NCI-H2107 treated with DMSO at 0.1 percent for 48 hours (cell line): ENCODE measurements at regions not wholly inside any gene's neighbourhood (a gene's known extent, or its start where the extent isn't known, plus 50 kb on each side); places are given as distances from the start of the nearest gene placed in this dataset.
"Not testable (repeated sequence)": the region's sequence is repeated elsewhere in the genome, so short reads cannot be mapped to it uniquely, and the experiment has no call there.

Experiments
- DNase-seq: peaks from one replicate; lab custom pipeline; 2025; ENCODE audit not compliant: unreplicated experiment; lab: John Stamatoyannopoulos, UW

DNA sequence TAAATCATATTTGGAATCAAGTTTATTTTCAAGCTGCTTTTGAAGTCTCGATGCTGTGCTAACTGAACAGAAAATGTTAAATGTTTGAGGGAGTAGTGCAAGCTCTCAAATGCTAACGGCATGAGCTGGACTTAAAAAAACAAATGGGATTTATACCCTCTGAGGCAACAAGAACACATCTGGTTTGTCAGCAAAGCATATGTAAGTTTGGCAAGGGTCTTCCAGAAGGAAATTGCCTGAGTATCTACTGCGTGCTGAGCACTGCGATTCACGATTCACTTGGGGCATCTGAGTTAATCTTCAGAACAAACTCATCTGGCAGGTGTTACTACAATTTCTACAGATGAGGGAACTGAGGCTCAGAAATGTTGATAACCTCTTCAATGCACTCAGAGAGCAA lies 98.4 kb upstream of the C9orf72 start:
- DNase-seq, result no peak

DNA sequence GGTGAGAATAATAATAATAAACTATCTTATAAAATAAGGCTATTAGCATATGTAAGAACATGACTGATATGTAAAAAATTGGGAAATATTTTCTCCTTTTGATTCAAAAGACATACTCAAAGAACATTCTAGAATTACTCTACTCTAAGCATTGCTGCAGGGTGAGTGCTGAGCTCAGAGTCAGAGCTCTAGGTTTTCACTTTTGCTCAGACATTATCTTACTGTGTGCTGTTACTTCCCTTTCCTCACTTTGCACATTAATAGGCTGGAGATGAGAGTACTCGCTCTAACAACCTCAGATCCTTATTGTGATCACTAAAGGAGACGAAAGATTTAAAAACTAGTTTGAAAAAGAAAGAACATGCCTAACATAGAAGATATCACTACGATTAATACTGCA lies 99.4 kb upstream of the C9orf72 start:
- no peak for DNase-seq

DNA sequence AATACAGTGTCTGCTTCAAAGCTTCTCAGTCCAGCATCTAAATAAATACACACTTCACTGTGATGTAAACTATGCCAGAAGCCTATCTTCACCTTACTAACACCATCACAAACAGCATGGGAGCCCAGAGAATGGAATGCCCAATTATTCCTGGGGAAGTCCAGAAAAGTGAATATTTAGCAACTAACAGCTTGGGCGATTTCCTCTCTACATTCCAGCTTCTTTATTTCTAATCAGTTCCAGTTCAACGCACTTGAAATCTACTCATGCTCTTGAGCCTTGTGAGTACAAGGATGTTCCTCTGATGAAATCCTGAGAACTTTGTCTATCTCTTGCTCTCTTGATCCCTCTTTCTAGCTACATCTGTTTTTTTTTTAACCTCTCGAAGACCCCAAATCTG lies 100.4 kb upstream of the C9orf72 start:
- DNase-seq, result no peak

DNA sequence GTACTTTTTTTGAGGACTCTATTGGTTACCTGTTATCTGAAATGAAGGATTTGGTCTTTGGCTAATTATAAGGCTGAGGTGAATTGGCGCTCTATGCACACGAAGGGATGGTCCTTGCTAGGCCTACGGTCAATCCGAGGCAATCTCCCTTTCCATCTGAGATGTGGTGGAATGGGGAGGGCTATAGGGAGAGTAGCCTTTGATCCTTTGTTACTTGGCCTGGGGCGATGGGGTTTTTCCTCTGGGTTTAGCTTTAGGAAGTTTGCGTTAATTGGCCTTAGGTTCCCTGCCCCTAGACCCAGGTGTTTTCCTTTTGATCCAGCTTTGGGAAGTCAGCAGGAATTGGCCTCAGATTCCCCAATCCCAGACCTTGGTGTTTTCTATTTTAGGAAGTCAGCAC lies 102.1 kb upstream of the C9orf72 start:
- no peak for DNase-seq

DNA sequence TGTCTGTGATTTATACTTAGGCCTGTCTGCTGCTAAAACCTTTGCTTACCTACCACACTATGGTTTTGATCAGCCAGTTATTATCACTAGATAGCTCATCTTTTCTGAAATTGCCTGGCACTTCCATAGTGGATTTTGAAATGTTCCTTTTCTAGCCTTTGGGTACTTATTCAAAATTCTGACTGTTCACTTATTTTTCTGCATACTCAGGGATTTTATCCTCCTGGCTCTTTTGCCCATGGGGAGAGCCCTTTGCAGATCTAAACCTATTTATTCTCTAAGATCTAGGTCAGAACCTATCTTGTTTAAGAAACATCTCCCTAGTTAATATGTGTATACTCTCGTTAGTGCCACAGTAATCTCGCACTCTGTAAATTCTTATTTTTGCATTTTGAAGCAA lies 103.5 kb upstream of the C9orf72 start:
- DNase-seq, result no peak

DNA sequence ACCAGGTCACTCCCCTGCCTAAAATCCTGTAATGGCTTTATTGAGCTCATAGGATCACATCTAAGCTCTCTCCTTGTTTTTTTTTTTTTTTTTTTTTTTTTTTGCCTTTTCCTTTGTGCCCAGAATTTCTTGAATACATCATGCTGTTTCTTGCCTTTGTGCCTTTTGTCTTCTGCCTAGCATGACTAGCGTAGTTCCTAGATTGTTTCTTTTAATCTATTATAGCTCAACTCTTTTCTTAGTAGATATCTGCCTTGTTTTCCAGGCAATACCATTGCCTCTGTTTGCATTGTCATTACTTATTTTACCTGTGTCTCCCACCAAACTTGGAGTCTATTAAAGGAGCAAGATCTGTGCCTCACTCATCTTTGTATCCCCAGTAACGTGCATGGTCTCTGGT lies 106.1 kb upstream of the C9orf72 start:
- no peak for DNase-seq

DNA sequence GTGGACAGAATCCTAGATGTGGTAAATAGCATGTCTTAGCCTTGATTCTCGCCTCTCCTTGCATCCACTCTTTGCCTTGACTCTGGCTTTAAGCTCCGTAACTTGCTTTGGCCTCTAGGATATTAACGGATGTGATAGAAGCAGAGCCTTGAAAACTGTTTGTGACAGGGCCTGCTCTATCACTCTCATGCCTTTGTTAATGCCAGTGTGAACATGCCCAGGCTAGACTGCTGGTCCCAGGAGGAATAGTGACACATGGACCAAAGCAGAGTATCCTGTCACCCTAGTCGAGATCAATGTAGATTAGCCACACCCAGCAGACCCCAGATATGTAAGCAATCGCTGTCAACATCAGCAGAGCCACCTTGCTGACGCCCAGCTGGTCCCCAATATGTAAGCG lies 109.9 kb upstream of the C9orf72 start:
- DNase-seq, result no peak

DNA sequence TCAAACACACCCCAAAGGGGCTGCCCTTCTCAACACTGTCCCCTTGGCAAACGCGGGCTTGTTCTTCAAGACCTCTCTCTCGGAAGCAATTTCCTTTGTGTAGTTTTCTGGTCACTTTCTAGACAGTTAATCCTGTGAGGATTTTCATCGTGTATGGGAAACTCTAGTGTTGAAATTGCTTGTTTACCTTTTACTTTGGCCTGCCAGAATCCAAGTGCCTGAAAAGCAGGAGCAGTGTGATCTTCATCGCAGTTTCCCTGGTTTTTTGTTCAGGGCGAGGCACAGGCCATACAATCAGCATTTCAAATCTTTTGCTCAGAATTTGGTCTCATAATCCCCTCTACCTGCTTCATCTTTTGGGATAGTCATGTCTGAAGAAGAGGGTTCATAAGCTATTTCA lies 115.7 kb upstream of the C9orf72 start:
- no peak for DNase-seq

DNA sequence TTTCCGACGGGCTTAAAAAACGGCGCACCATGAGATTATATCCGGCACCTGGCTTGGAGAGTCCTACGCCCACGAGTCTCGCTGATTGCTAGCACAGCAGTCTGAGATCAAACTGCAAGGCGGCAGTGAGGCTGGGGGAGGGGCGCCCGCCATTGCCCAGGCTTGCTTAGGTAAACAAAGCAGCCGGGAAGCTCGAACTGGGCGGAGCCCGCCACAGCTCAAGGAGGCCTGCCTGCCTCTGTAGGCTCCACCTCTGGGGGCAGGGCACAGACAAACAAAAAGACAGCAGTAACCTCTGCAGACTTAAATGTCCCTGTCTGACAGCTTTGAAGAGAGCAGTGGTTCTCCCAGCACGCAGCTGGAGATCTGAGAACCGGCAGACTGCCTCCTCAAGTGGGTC lies 117.5 kb upstream of the C9orf72 start:
- DNase-seq, result not testable (repeated sequence)

DNA sequence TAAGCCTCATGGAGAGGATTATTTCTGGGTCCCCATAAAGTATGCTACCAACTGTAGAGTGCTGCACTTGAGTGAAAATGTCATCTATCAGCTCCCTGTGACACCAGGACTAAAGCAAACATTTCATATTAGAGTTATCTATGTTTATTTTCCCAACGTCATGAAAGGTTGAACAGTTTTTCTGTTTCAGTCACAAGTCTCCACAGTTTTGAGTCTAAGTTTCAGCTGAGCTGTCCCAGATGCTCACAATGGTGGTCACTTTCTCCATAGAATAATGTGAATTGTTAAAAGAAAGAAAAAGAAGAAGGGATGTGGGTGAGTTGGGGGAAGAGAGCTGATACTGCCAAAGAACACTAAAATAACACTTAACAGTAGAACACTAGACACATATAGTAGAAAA lies 126.3 kb upstream of the C9orf72 start:
- DNase-seq, result no peak

DNA sequence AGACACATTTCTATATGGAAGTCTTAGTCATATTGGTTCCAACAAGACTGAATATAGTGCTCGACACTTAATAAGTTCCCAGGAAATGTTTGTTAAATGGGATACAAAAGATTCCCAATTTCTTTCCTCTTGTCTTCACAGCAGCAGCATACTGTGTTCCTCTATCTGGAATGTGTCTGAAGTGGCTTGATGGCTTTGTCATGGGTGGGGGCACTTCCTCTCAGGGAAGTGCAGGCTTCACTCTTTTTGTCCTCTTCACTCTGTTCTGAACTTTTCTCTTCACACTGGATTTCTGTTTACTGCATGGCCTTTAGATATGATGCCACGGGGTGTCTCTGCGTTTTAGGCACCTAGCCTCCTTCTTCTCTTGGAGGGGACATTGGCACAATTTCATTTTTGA lies 127.7 kb upstream of the C9orf72 start:
- DNase-seq, result no peak

DNA sequence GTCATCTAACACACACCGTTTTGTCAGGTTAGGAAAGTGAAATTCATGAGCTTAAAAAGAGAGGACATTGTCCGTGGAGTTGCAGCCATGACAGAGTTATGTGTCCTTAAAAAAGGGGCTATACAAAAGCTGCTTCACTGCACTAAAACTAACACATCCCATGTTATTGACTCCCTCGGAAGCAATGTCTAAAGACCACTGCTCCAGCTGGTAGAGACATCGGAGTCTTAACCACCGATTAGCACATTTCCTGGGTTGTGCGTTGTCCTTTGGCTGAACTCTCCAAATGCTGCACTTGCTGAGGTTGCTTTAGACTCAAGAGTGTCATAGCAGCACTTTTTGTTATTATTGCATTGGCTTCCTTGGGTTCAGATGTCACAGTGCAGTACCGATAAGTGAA lies 128.3 kb upstream of the C9orf72 start:
- DNase-seq, result no peak

DNA sequence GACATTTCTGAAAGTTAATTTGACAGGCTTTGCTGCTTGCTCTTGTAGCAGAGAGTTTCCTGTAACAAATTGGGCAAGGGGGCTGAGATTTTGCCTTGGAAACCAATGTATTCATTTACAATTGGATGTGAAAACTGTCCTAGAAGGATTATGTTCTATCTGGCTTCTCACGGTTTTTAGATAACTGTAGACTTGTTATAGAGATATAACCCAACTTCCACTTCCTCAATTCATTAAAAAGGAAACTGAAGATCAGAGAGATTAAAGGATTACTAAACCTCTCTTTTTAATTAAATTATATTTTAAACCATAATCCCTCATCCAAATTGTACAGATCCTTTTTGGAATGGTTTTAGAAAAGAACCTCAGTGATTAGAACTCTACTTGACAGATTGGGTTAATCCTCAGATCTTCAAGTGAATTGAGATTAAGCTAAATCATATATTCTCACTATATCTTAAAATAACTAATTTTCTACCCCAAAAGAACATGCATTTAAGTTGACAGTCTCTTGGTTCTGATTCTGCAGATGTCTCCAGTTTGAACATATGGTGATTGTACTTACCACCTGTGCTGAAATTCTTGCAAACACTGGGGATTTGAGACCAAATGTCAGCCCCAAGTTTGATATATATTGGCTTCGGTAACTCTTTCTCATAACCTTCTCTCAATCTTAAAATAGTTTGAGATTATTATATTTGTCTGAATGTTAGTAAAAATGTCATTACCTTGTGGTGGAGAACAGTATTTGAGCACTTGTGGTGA lies 130.1 kb upstream of the C9orf72 start:
- DNase-seq, result no peak

DNA sequence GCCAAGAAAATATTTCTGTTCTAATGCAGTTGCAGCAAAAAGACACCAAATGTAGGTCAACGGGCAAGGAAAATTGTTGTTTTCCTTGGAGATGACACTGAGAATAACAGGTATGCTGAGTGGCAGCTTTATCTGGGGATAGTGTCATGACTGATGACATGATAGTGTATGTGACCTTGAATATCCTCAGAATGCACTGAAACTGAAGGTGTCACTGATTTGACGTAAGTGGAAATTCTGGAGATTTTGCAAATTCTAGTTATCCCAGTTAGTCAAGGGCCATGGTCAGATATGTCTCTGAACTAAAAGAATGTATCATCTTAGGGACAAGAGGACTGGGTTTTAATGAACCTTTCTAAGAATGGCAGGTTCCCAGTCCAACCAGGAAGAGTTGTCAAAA lies 138.0 kb upstream of the C9orf72 start:
- no peak for DNase-seq

DNA sequence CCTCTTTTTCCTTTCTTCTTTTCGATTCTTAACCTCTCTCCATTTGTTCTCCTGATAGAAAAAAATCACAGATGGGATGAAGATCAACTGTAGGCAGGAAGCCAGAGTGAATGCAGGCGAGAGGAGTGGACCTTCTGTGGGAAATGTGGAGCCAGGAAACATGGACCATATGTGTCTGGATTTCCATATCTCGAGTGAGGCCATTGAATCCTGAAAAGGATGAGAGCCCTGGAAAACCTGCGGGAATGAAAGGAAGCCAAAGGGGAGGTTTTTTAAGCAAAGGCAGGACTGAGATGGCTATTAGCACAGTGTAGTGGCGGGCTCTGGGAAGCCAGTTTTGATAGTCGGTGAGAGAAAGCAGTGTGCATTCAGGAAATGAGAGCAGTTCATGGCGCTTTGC lies 139.5 kb upstream of the C9orf72 start:
- DNase-seq, result no peak

DNA sequence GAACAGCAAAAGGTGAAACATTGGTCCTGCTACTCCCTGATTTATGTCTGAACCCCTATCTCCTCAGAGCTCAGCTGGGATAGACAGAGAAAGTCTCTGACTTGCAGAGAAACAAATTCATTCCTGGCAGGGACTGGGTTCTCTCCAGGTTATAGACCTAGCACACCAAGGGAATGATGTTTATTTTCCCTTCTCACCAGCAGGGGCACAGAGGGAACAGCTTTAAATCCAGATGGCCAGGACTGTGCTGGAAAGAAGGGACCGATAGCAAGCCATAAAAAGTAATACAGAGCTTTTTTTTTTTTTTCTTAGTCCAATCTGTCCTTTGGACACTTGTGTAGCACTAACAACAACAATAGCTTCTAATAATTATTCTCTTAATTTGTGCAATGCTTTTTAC lies 141.1 kb upstream of the C9orf72 start:
- DNase-seq, result no peak

DNA sequence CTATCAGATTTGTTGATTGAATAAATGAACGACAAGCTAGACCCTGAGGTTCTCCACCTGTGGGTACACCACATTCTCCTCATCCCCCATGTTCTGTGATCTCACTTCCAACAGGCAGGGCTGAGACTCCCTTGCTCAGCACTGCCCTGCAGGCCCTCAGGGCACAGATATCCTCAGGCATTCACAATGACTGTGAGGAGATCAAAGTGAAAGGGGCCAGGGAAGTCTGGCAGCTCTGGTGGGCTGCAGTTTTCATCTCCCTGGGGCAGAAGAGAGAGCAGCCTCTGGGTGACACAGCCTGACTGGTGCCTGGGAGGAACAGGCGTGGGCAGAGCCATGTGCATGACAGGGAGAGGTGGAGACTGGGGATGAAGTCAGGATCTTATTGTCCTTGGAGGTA lies 142.4 kb upstream of the C9orf72 start:
- DNase-seq, result no peak

DNA sequence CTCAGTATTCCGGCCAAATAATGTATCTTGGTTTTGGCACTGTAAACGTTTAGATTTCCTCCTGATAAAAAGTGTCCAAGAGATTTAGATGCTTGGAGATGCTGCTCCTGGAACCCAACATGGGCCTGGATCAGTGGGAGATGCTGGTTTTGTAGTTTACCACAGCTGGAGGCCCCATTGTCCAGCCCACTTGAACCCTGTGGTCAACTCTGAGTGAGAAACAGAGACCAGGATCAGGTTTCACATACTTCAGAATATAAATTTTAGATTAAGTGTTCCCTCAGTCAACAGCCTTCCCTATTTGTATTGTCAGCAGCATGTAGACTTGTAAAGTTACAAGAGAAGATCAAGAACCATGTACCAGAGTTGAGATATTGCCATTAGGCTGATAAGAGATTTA lies 144.7 kb upstream of the C9orf72 start:
- DNase-seq, result no peak

DNA sequence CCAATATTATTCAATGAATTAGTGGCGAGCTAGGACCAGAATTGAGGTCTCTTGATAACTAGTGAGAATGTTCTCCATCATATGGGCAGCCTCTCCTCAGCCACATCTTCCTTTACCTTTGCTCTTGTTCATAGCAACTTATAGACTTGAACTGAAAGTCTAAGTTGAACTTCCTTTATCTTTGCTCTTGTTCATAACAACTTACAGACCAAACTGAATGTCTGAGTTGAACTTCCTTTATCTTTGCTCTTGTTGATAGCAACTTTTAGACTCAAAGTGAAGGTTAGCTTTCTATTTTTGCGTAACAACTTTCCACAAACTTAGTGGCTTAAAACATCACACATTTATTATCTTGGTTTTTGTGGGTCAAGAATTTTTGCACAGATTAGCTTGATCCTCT lies 146.4 kb upstream of the C9orf72 start:
- DNase-seq, result no peak

DNA sequence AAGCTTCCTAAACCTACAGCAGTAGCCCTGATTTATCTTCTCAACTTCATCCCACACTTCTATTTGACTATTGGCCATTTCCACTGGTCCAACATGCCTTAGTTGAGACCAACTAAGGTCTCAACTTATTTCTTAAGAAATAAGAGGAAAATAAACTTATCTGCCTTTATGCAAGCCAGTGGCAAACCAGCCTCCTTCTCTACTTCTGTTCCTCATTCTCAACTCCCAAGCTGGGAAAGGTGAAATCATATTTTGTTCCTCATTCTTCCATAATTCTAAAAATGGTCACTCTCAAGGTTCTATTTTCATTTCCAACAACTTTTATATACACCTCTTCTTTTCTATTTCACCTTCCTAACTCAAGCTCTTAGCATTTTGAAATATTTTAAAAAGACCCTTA lies 149.6 kb upstream of the C9orf72 start:
- DNase-seq, result no peak

DNA sequence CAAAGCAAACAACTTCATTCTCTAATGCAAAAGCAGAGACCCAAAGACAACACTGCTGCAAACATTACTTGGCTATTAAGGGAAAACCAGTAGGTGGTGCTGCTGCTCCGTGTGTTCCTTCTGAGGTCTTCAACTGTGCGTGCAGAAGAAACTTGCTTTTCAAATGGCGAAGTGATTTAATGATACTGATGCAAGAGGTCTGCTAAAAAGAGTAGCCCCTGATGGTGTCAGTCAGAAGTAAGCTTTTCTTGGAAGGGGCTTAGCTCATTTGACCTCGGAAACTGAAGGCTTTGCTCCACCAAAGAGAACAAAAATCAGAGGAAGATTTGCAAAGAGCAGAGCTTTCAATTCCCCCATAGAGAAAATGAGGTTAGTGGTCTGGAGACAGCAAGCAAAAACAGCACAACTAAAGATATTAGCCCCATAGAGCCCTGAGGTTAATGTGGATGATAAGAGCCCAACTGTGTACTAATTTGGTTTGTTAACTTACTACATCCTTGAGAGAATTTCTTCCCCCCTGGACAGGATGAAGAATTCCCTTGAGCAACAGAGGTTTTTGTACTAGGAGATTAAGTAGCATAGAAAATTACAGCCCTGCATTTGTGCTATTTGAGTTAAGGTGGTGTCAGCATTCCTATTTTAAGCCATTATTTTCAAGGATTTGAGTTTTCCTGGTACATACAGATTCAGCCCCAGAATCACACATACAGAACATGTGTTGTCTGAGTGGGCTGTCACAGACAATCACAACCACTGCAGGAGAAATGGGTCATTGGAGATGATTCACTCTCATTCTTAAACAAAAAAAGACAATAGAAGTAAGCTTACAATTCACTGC lies 153.2 kb upstream of the C9orf72 start:
- peak; percentile 19 for DNase-seq

DNA sequence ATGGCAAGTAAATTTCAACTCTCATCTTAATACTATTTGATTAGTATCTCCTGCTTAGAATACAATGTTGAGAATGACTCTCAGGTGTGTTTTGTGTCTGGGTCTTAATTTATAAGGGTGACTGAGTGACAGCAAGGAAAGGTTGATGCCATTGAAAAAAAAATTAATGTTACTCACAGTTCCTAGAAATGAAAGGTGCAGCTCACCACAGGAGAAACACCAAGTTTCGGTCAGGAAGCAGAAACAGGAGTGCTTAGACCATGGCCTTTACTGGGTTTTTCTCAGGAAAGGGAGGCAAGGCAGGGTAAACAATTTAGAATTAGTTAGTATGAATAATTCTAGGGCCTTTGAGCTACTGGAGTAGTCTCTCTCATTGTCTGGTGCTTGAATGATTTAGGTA lies 159.2 kb upstream of the C9orf72 start:
- no peak for DNase-seq

DNA sequence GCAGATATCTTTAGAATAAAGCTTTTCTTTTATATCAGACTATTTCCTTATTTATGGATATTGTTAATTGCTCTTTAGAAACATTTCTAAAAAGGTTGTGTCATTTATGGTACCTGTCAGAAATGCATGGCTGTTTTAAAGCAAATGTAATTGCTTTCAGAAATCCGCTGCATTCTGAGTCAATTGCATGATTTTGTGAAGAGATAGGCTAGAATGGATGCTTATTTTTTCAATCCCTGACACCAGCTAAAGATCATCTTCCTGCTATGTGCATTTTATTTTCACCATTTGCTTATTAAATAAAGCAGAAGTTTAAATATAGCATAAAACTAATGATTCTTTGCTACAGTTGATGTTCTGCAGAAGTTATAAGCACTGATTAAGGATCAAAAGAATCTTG lies 170.2 kb upstream of the C9orf72 start:
- DNase-seq, result no peak
